ENCODE measurements at regions not wholly inside any gene's neighbourhood (a gene's known extent, or its start where the extent isn't known, plus 50 kb on each side); places are given as distances from the start of the nearest gene placed in this dataset.

DNA sequence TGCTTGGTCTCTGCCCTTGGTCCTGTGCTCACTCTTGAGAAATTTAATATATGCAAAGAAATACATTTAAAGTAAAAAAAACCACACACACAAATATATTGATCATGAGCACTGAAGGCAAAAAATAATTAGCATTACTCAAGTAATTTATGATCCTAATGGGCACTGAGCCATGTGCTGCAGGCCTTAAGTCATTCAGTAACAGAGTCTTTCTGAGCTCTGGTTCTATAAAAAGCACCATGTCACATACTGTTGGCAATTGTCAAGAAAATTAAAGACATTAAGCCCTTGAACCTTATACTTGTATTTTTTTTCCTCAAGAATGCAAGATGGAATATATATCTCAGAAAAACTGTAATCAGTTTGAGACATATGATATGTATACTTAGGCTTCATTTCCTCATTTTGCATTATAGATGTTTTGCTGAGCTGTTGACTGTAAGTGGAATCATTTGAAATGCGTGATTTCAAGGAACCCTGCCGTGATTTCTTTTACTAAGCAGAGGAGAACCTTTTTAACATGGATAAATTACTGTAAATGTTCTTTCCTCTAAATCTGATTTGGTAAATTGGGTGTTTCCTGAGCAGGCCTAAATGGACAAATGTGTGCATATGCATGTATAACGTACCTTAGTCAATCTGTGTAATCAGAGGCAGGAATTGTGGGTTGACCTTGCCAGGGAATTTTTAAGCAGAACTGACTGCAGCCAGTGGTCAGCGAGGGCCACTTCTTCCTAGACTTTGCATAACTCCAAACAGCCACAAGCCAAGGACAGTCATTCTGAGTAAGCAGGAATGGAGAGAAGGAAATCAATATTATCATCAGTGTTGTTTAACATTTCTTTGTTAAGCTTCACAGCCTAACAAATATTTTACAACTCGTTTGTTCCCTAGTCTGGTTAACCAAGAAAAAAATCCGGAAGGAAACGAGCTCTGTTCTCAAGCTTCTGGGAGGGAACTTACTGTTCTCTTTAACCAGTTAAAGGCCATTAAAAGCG, 191.5 kb upstream of the ATP5MC3 start:
- Histone ChIP-seq H3K27me3 (ENCODE audit: insufficient read depth, low read length) (no peaks in the 10 kb centered on the region), H3K9me2 (ENCODE audit: insufficient read depth) (no peaks in the 10 kb centered on the region), H3K4me2 (ENCODE audit: low read length) (no peak overlapping the region), H3K9me3 (ENCODE audit: control insufficient read depth in 1 of 2, insufficient read depth in 1 of 2, low read depth in 1 of 2, low read length in 2 of 2) (no peaks in the 10 kb centered on the region), H3K4me1 (ENCODE audit: control insufficient read depth in 1 of 2, insufficient read depth in 2 of 2, low read length in 2 of 2) (no peaks in the 10 kb centered on the region), H4K20me1 (ENCODE audit: insufficient read depth) (no peaks in the 10 kb centered on the region), H3K9ac (ENCODE audit: low read length) (no peak overlapping the region), H2AFZ (ENCODE audit: low read depth, low read length, poor library complexity, severe bottlenecking) (no peak overlapping the region), H3K79me2 (ENCODE audit: insufficient read depth, low read length) (no peaks in the 10 kb centered on the region), H3K4me3 (replicated peaks in 1 of 2; ENCODE audit: low read depth in 1 of 2, low read length in 2 of 2) (no peak overlapping the region), H3K36me3 (ENCODE audit: control insufficient read depth in 1 of 2, insufficient read depth in 2 of 2, low read length in 2 of 2) (no peaks in the 10 kb centered on the region), H3K27ac (ENCODE audit: low read depth, low read length) (no peak overlapping the region)
- CTCF ChIA-PET, result interaction anchor here (0.7 to 1.2 kb wide), 3 partner anchors 10 to 725 kb away, joined by 3 to 4 read pairs (median 3); no protein-coding TSS in a partner anchor
- POLR2A ChIA-PET, result interaction anchor here (0.6 kb wide), 1 partner anchor 702 kb away, joined by 3 read pairs; no protein-coding TSS in a partner anchor
- intact Hi-C loops (cut with micrococcal nuclease), result no loop called here
- TF ChIP-seq TCF7L2 (IDR thresholded peaks at IDR 0.05; ENCODE audit: borderline replicate concordance, extremely low read depth, insufficient read depth, insufficient read length), result no peak
- TF ChIP-seq, protein P1, sequence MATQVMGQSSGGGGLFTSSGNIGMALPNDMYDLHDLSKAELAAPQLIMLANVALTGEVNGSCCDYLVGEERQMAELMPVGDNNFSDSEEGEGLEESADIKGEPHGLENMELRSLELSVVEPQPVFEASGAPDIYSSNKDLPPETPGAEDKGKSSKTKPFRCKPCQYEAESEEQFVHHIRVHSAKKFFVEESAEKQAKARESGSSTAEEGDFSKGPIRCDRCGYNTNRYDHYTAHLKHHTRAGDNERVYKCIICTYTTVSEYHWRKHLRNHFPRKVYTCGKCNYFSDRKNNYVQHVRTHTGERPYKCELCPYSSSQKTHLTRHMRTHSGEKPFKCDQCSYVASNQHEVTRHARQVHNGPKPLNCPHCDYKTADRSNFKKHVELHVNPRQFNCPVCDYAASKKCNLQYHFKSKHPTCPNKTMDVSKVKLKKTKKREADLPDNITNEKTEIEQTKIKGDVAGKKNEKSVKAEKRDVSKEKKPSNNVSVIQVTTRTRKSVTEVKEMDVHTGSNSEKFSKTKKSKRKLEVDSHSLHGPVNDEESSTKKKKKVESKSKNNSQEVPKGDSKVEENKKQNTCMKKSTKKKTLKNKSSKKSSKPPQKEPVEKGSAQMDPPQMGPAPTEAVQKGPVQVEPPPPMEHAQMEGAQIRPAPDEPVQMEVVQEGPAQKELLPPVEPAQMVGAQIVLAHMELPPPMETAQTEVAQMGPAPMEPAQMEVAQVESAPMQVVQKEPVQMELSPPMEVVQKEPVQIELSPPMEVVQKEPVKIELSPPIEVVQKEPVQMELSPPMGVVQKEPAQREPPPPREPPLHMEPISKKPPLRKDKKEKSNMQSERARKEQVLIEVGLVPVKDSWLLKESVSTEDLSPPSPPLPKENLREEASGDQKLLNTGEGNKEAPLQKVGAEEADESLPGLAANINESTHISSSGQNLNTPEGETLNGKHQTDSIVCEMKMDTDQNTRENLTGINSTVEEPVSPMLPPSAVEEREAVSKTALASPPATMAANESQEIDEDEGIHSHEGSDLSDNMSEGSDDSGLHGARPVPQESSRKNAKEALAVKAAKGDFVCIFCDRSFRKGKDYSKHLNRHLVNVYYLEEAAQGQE (IDR thresholded peaks at IDR 0.05; ENCODE audit: low read depth), result no peak
- no peak for TF ChIP-seq ZFX (IDR thresholded peaks at IDR 0.05)
- TF ChIP-seq ATF3 (IDR thresholded peaks at IDR 0.05), result no peak
- TF ChIP-seq EZH2 (IDR thresholded peaks at IDR 0.05), result no peak
- no peak for TF ChIP-seq CTCF (IDR thresholded peaks at IDR 0.05 in 2 of 3, conservative IDR thresholded peaks at IDR 0.05 in 1 of 3; ENCODE audit: borderline replicate concordance in 1 of 3, insufficient read depth in 1 of 3, low read depth in 2 of 3, low read length in 2 of 3)
- TF ChIP-seq ZBTB33 (IDR thresholded peaks at IDR 0.05; ENCODE audit: extremely low read depth, insufficient replicate concordance, low read length), result no peak
- no peak for TF ChIP-seq POLR2AphosphoS5 (IDR thresholded peaks at IDR 0.05; ENCODE audit: low read depth, low read length)
- TF ChIP-seq EZH2phosphoT487 (IDR thresholded peaks at IDR 0.05; ENCODE audit: borderline replicate concordance), result no peak
- TF ChIP-seq ELF1 (IDR thresholded peaks at IDR 0.05; ENCODE audit: borderline replicate concordance, low read depth), result no peak
- TF ChIP-seq SRF (IDR thresholded peaks at IDR 0.05; ENCODE audit: low read depth), result no peak
- TF ChIP-seq, protein P2, sequence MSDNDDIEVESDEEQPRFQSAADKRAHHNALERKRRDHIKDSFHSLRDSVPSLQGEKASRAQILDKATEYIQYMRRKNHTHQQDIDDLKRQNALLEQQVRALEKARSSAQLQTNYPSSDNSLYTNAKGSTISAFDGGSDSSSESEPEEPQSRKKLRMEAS (IDR thresholded peaks at IDR 0.05), result no peak
- ATAC-seq (no peak), DNase-seq (ENCODE audit: low read depth, low spot score) (no peak)
- no TSS peak for BruUV-seq (replicated peaks)
- RAD21 ChIA-PET (ENCODE audit: low non-redundant PET in 1 of 2, low total read pairs in 2 of 2, uncharacterized antibody in 2 of 2, unreplicated experiment in 2 of 2), result no interaction called here
